ENCODE measurements at regions not wholly inside any gene's neighbourhood (a gene's known extent, or its start where the extent isn't known, plus 50 kb on each side); places are given as distances from the start of the nearest gene placed in this dataset.

DNA sequence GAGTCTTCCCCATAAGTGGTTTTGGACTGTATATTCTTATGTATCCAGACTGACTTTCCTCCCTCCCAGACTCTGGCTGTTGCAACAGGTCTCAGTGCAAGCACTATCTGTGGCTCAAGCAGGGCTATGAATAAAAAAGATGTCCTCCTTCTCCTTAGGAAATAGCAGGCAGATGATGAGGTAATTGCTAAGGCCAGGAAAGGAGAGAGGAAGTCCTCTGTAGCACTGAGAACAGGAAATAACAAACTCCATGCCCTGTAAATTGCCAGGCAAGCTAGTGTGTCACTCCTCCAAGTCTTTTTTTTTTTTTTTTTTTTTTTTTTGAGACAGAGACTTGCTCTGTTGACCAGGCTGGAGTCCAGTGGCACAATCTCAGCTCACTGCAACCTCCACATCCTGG, 900.1 kb downstream of the TYW1 start:
- TF ChIP-seq POLR2A (IDR thresholded peaks at IDR 0.05; ENCODE audit: low read depth), result no peak
- TF ChIP-seq, protein P1, sequence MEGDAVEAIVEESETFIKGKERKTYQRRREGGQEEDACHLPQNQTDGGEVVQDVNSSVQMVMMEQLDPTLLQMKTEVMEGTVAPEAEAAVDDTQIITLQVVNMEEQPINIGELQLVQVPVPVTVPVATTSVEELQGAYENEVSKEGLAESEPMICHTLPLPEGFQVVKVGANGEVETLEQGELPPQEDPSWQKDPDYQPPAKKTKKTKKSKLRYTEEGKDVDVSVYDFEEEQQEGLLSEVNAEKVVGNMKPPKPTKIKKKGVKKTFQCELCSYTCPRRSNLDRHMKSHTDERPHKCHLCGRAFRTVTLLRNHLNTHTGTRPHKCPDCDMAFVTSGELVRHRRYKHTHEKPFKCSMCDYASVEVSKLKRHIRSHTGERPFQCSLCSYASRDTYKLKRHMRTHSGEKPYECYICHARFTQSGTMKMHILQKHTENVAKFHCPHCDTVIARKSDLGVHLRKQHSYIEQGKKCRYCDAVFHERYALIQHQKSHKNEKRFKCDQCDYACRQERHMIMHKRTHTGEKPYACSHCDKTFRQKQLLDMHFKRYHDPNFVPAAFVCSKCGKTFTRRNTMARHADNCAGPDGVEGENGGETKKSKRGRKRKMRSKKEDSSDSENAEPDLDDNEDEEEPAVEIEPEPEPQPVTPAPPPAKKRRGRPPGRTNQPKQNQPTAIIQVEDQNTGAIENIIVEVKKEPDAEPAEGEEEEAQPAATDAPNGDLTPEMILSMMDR (IDR thresholded peaks at IDR 0.05), result no peak
- no peak for TF ChIP-seq POLR2AphosphoS5 (IDR thresholded peaks at IDR 0.05)

All from esophagus muscularis mucosa (tissue), 3 donors.